ENCODE measurements at regions not wholly inside any gene's neighbourhood (a gene's known extent, or its start where the extent isn't known, plus 50 kb on each side); places are given as distances from the start of the nearest gene placed in this dataset.

GRCh38 chr4:149005191-149005590, 563.0 kb upstream of the NR3C2 start:
- no peak overlapping the region for H3K4me3 ChIP-seq (ENCODE audit: low read depth, low read length)
- TF ChIP-seq CTCF (IDR thresholded peaks at IDR 0.05; ENCODE audit: borderline replicate concordance, insufficient read depth, low read depth, low read length): no peak

GRCh38 chr4:148999924-149000323, 557.7 kb upstream of the NR3C2 start:
- H3K4me3 ChIP-seq (ENCODE audit: low read depth, low read length): no peak overlapping the region
- TF ChIP-seq CTCF (IDR thresholded peaks at IDR 0.05; ENCODE audit: borderline replicate concordance, insufficient read depth, low read depth, low read length): no peak

- H3K4me3 ChIP-seq (ENCODE audit: low read depth, low read length): no peak overlapping the region
- TF ChIP-seq CTCF (IDR thresholded peaks at IDR 0.05; ENCODE audit: borderline replicate concordance, insufficient read depth, low read depth, low read length): peak; percentile 26; the same call in 1 of the 2 replicates
Observed at GRCh38 chr4:148998719-148999118, 556.5 kb upstream of the NR3C2 start.

GRCh38 chr4:148986951-148987350, 544.7 kb upstream of the NR3C2 start:
- TF ChIP-seq CTCF (IDR thresholded peaks at IDR 0.05; ENCODE audit: borderline replicate concordance, insufficient read depth, low read depth, low read length): no peak
- no peak overlapping the region for H3K4me3 ChIP-seq (ENCODE audit: low read depth, low read length)

- no peak for TF ChIP-seq CTCF (IDR thresholded peaks at IDR 0.05; ENCODE audit: borderline replicate concordance, insufficient read depth, low read depth, low read length)
- H3K4me3 ChIP-seq (ENCODE audit: low read depth, low read length): no peak overlapping the region
Observed at GRCh38 chr4:148984951-148985350, 542.7 kb upstream of the NR3C2 start.

GRCh38 chr4:148982200-148982599, 540.0 kb upstream of the NR3C2 start:
- H3K4me3 ChIP-seq (ENCODE audit: low read depth, low read length): no peak overlapping the region
- TF ChIP-seq CTCF (IDR thresholded peaks at IDR 0.05; ENCODE audit: borderline replicate concordance, insufficient read depth, low read depth, low read length): no peak

GRCh38 chr4:148980782-148981480, 538.7 kb upstream of the NR3C2 start:
- TF ChIP-seq CTCF (IDR thresholded peaks at IDR 0.05; ENCODE audit: borderline replicate concordance, insufficient read depth, low read depth, low read length): no peak

More at GRCh38 chr4:148980782-148981480, 538.7 kb upstream of the NR3C2 start:
- no peak overlapping the region for H3K4me3 ChIP-seq (ENCODE audit: low read depth, low read length)
